HG03558 (cell line): ENCODE measurements at regions not wholly inside any gene's neighbourhood (a gene's known extent, or its start where the extent isn't known, plus 50 kb on each side); places are given as distances from the start of the nearest gene placed in this dataset.

ENCODE experiments used
- ATAC-seq: cut with Tn5 transposase; IDR thresholded peaks from one replicate; pipeline ENCODE4 v1.9.1; 2021; ENCODE audit warnings: moderate number of reproducible peaks; ENCODE audit not compliant: unreplicated experiment; ENCODE audit errors: extremely low read depth

DNA sequence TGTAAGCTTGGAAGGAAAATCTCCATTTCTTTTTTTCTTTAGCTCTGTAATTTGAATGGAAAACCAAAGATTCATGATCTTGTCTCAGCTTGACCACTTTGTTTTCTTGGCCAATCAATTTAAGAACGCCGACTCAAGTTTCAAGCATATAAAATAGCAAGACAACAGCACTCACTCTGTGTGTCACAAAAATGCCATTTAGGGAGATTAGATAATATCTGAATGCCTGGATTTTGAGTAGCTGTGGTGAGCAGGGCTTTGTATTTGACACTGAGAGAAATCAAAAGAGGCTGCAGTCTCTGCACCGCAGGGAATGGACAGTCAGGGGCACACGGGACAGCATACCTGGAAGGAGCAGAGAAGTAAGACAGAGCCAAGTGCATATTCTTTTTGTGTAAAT lies 209.5 kb upstream of the SLC10A2 start:
- no peak for ATAC-seq

DNA sequence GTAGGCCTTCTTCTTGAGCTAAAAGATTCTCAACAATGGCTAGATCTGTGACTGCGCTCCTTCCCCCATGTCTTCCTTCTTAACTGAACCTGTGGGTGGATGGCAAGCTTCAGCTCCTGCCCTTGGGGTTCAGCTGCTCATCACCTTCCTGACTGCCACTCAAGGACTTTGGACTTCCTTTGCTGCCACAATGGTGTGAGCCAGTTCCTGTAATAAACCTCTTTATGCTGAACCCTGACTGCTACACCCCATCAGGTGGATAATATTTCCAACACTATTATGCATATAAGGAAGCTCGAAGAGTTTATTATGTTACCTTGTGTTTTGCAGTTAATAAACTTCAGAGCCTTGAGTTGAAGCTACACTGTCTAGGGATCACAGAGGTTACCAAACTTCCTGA lies 208.9 kb upstream of the SLC10A2 start:
- ATAC-seq, result no peak

DNA sequence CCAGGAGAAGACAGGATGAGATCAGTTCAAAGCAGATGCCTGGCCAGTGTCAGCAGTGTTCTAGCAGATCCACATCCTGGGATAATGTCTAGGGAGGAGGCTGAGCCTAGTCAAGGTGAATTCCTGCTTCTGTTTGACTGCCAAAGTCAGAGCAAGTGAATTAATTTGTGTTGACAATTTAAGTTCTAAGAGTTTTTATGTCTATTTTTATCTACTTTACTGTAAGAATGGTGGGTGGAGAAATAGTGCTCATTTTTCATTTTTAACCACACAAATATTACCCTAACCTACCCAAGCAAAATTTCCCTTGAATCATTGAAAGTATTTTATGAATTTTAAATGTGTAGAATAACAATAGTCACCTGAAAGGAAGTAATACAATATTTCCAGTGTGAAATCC lies 207.6 kb upstream of the SLC10A2 start:
- ATAC-seq, result no peak

DNA sequence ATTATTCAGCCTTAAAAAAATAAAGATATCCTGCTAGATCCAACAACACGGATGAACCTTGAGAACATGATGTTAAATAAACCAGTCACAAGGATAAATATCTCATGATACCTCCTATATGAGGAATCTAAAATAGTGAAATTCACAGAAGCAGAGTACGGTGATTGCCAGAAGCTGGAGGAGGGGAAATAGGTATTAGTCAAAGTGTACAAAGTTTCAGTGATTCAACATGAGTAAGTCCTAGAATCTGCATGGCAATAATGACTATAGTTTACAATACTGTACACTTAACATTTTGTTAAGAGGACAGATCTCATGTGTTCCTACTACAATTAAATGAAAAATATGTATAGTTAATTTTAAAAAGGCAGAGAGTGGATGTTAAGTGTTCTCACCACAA lies 206.6 kb upstream of the SLC10A2 start:
- peak; percentile 48 for ATAC-seq

DNA sequence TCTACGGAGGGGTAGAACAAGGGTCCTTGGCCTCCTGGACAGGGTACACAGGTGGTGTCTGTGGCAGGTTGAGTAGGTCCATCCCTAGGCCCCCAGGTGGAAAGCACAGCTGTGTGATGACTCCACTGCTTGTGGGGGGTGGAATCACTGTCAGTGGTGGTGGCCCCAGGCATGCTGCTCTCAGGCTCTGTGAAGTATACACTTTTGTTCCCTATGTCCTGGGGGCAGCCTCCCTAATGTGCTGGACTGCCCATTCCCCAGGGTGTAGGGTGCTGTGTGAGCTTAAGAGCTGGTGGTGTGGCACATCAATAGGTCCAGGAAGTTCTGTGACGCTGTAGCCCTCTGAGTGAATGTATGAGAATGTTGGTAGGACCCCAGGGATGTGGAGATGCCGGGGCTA lies 197.2 kb upstream of the SLC10A2 start:
- no peak for ATAC-seq

DNA sequence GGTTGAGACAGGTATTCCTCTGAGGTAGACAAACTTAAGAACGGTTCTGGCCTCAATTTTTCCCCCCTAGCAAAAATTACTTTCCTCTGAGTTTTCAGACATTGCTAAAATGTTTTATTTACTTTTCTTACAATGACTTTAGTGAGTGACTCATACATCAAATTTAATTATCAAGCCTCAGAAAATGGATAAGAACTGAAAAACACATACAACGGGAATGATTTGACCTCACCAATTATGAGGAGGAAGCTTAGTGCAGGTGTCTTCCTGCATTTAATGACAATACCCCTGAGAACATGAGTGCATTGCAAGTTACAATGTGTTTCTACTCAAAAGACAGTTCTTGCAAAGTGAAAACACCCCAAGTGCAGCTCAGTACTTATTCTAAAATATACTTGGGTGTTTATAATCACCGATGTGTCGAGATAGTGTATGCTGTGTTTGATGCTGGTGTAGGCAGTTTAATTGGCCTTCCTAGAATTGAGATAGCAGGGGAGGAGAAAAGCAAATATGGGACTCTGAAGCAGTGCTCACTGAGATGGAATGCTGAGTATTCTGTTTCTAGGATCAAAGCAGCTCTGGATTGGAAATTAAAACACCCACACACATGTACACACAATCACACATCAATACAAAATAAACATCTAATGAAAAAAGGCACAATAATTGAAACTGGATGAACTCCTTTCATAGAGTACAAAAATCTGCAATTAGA lies 189.5 kb upstream of the SLC10A2 start:
- no peak for ATAC-seq

DNA sequence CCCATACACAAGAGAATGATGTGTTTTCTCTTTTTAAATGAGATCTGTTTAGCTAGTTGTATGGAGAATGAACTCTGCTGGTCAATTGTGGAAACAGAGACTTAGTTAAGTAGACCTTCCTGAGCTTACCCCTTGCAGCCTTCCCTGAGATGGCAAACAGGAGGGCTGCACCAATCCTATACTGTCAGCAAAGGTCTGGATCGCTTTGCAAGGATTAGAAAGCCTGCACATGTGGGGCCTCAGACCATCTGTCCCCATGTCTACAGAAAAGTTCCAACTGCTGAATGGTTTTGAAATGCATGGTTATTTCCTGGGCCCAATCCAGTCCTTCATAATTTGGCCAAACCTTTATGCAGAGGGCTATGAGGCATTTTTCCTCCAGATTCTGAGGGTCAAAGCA lies 183.9 kb upstream of the SLC10A2 start:
- ATAC-seq, result no peak

DNA sequence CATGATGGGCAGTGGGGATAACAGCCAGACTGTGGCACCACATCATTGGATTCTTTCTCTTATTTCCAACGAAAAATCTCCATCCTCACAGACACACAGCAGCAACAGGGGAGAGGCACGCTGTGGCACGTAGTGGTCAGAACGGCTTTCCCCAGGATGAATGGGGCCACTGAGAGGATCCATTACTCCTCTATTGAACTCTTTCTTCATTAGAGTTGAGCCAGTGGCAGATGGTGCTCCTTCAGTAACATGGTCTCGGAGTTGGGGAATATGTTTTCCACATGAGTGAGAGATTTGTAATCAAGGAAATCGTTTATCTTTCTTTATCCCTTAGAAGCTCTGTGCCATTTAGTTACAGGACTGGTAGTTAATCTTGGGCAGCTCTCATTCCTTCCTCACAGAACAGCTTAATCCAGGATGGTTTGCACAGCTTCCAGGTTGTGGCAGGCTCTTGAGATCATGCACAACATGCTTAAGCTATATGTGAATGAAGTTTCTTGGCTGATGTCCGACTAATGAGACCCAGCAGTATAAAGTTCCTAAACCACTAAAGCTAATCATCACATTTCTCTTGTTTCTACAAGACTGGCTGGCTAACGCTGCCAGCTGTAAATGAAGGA lies 180.5 kb upstream of the SLC10A2 start:
- ATAC-seq, result no peak

DNA sequence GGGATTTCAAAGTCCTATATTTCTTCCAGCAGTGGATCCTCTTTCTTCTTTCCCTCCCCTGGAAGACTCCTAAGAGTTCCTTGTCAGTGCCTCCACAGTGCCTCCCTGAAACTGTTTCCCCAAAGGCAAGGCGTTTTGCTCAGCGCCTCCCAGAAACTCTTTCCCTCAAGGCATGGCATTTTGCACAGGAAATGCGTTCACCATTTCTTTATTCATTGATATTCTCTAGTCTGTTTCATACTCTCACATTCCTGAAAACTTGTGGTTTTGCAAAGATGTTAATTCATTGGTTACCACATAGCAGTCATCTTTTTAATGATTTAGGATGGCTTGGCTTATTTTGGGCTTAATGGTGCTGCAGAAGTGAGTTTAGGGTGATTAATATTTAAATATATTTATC lies 177.3 kb upstream of the SLC10A2 start:
- ATAC-seq, result no peak

DNA sequence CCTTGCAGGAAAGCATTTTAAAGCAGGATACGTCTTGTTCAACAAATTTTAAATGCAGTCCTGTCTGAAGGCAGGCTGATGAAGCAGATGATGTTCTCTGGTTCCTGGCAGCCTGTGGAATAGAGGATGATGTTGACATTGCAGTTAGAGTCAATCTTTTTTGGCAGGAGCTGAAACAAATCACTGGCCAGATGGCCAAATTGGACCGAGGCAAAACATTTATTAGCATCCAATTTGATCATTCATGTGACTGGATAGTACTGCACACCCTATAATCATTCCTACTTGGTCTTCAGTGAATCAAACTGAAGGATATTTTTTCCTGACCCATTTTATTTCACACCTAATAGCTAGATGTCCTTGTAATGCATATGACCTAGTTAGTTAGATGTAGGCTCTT lies 172.2 kb upstream of the SLC10A2 start:
- no peak for ATAC-seq

DNA sequence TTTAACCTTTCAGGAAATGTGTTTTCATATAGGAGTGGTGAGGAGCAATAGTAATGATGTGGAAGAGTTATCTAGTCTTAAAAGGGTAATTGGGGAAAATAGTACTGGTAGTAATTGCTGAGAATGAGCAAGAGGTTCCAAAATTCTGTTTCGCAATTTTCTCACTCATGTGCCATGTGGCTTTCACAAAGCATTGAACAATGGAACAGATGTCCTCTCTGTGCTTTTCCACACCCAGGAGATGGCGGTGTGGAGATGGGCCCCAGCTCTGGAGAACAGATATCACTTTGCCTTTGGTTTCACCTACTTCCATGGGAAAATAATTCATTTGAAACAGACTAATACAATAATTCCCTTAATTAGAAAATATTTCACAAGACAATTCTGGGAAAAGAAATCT lies 170.0 kb upstream of the SLC10A2 start:
- ATAC-seq, result no peak

DNA sequence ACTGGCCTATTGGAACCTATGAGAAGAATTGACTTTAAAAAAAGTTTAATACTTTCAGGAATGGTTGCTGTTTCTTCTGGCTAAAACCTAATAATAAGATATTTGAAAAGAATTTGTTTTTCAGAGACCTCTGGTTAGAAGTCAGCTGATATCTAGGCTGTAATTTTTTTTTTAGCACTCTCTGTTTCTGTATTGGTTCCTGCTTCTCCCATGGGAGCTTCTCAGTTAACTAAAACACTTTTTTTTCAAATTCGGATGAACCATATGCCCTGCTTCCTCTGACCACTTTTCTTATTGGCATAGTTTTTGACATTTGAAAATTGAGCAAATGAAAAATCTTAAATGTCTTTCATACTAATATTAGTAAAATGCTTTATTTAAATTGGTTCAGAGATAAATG lies 163.5 kb upstream of the SLC10A2 start:
- no peak for ATAC-seq

DNA sequence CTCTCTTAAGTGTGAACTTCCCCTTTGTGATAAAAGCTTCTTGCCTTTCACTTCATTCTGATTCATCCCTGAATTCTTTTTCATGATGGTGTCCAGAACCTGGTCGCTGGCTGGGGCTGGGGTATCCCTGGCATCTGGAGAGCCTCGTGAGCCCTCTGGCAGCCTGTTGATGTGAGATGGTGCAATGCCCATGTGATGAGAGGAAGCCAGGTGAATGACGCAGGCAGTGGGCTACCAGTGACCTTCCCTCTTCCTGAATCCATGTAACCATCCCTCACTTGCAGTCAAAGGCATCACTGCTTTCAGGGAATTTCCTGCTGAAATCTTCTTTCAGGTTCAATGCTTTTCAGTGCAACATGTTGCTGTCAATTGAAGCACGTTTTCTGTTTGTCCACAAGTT lies 158.6 kb upstream of the SLC10A2 start:
- ATAC-seq, result no peak

DNA sequence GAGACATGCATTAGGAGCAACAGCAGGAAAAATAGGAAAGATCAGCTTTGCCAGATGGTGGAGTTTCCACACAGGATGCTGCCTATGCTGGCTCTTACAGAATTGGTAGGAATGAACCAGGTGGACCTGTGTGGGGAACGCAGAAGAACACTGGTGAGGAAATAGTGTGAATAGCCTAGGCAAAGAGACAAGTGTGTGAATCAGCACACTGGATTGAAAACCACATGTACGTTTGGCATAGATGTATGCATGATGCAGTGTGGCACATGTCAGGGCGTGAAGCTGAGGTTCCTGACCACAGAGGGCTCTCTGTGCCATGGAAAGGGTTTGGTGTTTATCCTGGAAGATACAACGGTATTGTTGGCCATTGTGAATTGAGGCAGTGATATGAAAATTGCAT lies 156.5 kb upstream of the SLC10A2 start:
- ATAC-seq, result no peak

DNA sequence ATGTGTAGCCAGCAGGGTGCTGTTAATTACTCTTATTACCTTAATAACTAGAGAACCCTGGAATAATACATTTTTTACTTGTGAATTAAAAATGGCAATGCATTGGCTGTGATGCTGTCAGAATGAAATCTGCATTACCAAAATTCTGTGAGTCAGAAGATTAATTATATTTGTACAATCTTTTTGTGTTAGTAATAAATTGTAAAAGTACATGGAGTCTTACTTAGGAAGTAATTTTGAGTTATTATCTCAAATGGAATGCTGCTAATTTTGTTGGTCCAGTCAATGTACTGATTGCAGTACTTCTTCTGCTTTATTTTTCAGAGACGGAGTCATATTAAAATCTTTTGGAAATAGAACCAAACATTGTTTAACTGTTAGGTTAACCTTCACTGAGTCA lies 152.0 kb upstream of the SLC10A2 start:
- ATAC-seq, result no peak

DNA sequence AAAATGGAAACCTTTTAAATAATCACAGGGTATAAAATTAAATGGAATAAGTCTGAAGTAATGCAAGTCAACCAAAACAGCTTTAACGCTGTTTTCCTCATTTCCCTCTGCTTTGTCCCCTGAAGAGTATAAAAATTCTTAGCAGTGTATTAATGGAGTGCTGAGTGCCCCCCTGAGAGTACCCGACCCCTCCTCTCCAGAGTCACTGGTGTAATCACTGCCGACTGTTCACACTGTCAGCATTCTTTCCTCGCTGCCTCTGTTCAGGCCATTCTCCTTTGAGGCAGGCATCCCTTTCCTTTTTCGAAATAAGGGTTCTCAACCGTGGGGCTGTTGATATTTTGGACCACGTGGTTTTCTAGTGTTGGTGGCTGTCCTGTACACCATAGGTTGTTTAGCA lies 146.9 kb upstream of the SLC10A2 start:
- ATAC-seq, result no peak

DNA sequence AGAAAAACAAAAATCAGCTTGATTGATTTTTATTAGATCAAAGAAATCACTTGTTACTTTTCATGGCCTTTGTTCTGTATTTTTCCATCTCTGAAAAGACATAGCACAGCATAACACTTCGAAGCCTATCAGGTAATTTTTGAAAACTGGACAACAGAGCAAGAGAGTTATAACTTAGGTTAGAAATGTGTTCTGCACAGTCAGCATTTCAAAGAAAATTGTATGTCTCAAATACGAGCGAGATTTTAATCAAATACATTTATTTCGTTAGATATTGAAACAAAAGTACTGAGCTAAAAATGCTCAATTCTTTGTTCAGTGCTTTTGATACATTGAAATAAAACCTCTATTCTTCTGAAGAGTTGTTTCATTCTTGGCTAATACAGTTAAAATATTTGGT lies 144.1 kb upstream of the SLC10A2 start:
- no peak for ATAC-seq

DNA sequence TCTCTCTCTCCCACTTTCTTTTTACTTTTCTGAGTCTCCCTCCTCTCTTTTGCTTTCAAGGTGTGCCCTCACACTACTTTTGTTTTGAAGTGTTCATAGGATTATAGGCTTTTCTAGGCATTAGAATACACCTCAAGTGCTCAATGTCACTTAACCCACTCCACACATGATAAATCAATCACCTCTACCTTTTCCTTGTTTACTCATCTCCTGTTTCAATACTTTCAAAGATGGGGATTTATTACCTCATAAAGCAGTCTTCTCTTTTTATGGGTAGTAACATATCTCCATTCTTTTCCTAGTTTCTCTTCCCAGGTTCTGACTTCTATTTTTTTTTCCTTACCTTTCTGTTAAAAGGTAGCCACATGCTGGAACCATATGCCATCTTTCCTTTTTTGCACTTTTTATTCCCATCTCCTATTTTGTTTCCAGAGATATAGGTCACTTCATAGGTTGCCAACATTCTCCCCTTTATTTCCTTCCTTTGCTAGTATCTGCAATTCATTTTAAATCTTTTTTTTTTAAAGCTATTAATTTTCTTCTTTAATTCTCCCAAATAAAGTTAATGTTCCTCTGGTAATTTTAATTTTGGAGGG lies 137.6 kb upstream of the SLC10A2 start:
- no peak for ATAC-seq

DNA sequence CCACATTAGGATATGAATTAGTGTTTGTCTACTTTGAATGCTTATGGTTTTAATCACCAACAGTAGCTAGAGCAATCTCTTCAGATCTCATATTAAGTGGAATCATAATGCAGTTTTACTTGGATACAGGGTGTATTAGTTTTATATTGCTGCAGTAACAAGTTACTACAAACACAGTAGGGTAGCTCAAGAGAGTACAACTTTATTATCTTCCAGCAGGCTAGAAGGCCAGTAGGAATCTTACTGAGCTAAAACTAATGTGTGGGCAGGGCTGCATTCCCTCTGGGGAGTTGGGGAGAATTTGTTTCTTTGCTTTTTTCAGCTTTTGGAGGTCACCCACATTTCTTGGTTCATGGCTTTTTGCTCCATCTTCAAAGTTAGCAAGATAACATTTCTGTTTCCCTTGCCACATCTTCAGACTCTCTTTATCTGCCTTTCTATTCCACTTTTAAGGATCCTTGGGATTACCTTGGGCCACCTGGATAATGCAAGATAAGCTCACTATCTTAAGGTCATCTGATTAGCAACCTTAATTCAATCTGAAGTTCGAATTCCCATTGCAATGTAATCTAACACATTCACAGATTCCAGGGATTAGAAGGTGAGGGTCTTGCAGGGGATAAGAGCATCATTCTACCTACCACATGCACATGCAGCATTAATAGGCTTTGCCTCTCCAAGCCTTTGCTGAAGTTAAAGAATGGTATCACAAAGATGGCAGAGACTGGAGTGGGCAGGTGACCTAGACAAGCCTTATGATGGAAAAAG lies 134.1 kb upstream of the SLC10A2 start:
- no peak for ATAC-seq

DNA sequence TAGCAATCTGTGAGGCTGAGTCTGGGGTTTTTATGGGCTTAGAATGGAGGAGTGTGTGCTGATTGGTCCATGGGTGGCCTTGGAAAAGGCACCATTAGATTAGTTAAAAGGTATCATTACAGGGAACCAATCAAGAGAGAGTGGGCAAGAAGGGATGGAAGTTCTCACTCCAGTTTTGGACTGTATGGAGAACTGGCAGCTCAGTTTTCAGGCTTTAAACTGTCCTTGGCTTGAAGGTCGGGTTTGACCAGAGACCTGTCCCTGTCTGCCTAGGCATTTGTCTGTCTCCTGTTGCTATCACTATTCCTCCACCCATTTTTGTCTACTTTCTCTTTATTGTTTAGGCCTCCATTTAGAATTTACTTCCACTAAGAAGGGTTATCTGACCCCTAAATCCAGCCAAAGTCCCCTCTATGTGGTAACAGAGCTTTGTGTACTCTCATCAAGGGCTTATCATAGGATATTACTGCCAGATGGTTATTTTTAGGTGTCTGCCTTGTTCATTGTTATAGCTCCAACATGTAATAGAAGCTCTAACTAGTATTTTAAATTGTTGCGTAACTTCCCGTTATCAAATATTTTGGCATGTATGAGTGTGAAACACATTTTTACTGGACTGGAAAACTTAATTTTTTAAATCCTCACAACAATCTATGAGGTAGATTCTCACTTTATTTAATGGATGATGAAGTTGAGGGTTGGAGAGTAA lies 133.3 kb upstream of the SLC10A2 start:
- no peak for ATAC-seq

DNA sequence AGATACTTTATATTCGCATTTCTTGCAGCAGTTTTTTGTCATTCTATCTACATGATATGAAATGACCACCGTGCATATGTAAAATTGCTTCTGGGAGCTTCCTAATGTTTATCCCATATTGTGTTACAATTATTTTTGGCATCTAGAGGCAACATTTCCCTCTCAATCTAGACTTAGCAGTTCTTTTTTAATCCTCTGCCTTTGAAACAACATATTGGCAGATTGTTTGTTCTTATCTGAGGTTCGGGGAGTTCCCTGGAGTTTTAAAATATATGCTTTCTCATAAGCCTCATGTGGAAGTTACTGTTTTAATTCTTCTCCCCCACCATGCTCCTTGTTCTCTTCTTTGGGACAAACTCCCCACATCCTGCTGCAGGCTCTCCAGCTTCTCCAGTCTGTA lies 130.1 kb upstream of the SLC10A2 start:
- ATAC-seq, result no peak
